Activated CD4-positive, alpha-beta T cell treated with anti-CD3 and anti-CD28 coated beads for 24 hours (primary cell): ENCODE measurements at regions not wholly inside any gene's neighbourhood (a gene's known extent, or its start where the extent isn't known, plus 50 kb on each side); places are given as distances from the start of the nearest gene placed in this dataset.
"Not testable (repeated sequence)": the region's sequence is repeated elsewhere in the genome, so short reads cannot be mapped to it uniquely, and the experiment has no call there.

Source experiments
- DNase-seq, 2 donors: peaks; one replicate each; pipeline ENCODE4 v3.0.0-alpha.2; 2020; ENCODE audit warnings: low read depth in 2 of 2

DNA sequence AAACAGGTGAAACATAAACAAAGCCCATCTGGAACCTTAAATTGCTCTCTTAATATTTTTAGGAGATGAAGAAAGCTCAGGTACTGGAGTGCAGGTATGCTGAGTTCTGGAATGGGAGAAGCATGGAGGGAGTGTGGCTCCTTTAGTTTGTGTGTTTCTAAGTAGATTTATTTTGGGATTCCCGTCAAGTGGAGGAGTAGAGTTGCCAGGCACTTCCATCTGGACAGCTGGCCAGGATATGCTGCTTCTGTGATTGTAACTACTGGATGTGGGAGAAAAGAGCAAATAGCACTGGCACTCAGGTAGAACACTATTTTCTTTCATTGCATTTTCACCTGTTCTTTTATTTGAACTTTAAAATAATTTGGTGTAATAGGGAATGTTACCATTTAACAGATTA is 182.3 kb upstream of the MAST4 start:
- no peak for DNase-seq

DNA sequence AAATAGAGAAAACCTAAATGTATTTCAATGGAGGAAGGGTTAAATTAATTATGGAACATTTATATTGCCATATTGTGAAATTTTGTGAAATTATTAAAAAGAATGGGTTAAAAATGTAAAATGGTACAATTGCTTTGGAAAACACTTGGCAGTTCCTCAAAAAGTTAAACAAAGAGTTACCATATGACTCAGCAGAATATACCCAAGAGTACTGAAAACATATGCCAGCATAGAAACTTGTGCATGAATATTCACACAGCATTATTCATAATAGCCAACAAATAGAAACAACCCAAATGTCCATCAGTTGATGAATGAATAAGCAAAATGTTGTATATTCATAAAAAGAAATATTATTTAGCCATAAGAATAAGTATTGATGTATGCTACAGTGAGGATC is 181.0 kb upstream of the MAST4 start:
- DNase-seq = no peak

DNA sequence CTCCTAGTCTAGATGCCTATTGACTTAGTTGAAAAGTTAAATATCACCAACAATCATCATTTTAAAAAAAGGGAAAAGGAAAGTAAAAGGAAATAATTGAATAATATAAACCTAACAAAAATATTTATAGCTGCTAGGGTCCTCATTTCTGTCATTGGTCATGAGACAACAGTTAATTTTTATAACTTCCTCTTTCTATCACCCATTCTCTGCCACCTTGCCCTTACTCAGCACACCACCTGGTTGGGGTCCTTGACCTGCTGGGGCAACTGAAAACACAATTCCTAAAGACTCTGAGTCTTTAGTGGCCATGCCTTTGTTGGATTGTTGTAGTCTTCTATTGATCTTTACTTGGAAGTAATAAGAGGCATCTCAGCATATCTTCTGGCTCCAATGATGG is 179.5 kb upstream of the MAST4 start:
- DNase-seq = no peak

DNA sequence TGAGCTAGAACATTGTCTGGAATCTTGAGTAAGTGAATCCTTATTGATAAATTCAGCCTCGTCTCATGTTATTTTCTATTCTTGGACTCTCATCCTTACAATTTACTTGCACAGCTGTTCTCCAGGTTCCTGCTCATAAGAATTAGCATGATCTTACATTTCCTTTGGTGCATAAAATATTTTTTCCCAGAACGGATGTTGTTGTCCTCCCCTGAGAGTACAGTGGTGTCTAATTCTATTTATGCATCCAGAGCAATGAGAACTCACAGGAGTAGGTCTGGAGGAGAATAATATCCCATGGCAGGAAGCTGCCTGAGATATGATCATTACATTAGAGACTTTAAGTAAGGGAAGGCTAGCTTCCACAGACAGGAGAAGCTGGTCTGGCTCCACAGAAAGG is 178.4 kb upstream of the MAST4 start:
- no peak for DNase-seq

DNA sequence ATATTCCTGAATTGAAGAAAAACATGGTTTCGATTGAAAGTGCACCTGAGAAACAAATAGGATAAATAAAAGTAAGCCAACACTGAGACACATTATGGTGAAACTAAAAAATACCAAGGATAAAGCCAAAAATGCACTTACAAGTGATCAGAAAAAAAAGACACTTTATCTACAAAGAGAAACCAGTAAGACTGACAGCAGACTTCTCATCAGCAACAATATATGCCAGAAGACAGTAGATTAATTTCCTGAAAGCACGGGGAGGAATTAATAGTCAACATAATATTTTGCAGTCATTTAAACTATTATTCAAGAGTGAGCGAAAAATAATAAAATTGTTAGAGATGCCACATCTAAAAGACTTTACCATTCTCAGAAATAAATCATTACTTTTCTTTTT is 172.7 kb upstream of the MAST4 start:
- no peak for DNase-seq

DNA sequence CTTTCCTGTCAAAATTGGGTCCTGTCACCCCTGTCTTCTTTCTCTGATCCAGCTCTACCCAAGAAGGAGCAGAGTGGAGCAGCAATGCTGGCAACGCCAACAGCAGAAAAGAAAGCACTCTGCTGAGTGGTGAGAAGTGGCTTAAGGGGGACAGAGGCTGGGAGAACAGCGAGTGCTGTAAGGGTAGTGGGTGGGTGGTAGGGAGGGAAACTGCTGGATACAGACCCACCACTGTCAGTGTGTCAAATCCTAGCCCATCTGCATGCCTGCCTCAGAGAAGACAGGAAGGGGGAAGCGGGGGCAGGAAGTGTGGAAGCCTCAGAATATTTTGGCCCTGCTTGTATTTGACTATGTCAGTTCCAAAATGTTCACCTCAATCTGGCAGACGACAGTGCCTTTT is 170.4 kb upstream of the MAST4 start:
- no peak for DNase-seq

DNA sequence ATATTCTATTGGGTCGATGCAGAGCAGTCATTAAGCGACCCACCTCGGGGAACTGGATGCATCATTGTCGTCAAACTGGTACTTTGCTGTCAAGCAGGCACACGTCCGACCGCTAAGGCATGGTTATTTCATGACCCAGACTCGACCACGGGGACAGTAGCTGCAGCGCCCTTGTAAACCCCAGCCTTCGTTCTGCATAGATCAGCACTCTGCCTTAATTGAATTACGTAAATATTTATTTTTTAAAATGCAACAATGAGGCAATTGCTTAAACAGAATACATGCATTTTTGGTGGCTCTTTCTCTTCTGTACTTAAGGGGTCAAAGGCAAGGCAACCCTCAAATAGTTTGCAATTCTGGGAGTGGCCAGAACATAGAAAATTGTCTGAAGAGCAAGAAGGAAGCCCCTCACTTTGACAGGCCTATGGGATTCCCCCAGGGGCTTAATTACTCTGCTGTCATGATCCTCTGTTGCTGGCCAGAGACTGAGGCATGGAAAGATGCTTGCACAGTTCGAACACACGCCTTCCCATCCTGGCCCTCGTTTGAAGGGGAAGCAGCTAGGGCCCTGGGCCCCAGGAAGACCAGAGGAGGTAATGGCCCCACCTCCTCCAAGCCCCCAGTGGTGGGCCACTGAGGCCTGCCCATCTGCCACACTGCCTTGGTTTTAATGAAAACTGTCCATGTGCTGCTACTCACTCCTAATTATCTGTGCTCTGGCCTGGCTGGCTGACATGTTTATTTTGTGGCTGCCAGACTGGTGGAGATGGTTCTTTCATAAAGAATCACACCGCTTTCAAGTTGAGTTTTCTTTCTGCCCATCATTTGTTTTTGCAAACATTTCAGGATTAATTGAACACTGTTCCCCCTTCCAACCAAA is 169.7 kb upstream of the MAST4 start:
- no peak for DNase-seq

DNA sequence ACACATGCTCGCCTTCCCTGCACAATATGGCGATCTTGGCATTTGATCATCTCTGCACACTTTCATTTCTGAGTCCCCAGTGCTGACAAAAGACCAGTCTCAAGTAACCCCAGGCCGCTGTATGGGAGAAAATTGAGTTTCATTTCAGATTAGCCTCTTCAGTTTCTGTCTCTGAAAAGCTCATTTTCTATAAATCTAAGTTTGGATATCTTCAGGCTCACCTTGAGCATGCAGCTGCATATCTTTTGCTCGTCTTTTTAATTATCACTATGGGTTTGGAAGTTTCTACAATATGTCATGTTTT is 169.1 kb upstream of the MAST4 start:
- no peak for DNase-seq

DNA sequence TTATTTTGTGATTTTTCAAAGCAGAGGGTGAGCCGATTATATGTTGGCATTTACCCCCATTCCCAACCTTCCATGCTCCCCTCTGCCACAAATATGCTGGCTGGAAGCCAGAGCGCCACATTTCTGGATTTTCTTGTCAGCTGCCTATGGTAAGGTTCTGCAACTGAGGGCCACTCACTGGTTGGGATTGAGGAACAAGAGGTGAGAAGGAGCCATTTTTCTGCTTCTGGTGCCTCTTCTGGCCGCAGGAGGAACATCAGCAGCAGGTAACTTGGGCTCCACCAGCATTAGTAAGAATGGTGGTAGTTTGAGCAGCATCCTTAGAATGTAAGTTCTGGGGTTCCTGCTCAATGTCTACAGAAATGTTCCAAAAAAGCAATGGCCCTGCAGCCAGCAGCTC is 159.5 kb upstream of the MAST4 start:
- DNase-seq = no peak

DNA sequence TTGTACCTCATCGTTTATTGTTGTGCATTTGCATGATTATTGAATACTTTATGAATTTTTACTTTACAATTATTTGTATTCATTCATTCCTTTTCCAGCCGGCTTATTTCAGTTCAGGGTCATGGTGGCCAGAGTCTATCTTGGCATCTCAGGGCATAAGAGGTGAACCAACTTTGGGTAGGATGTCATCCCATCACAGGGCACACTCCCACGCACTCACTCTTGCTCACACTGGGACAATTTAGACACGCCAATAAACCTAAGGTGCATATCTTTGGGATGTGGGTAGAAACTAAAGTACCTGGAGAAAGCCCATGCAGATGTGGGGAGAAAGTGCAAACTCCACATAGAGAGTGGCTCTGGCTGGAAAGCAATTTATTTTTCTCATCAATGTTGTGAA is 158.1 kb upstream of the MAST4 start:
- no peak for DNase-seq

DNA sequence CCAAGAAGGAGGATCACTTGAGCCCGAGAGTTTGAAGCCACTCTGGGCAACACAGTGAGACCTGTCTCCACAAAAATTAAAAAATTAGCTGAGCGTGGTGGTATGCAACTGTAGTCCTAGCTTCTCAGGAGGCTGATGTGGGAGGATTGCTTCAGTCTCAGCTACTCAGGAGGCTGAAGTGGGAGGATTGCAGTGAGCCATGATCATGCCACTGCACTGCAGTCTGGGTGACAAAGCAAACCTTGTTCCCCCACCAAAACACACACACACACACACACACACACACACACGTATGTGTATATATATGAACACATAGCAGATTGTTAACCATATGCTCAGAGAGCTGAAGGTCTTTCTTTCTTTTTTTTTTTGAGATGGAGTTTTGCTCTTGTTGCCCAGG is 157.5 kb upstream of the MAST4 start:
- DNase-seq = no peak

DNA sequence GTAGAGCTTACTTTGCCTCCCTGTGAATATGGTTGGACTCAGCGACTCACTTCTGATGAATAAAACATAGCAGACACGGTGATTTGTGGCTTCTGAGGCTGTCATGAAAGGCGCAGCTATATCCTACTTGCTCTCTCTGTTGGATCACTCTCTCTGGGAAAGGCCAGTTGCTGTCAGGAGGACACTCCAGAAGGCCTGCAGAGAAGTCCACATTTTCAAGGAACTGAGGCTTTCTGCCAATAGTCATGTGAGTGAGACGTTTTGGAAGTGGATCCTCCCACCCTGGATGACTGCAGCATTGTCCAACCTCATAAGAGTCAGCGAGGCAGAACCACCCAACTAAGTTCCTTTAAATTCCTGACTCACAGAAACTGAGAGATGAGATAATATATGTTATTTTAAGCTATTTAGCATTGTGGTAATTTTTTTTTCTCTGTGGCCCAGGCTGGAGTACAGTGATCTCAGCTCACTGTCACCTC is 156.0 kb upstream of the MAST4 start:
- peak in 1 of 2 donors; percentile 3 for DNase-seq

DNA sequence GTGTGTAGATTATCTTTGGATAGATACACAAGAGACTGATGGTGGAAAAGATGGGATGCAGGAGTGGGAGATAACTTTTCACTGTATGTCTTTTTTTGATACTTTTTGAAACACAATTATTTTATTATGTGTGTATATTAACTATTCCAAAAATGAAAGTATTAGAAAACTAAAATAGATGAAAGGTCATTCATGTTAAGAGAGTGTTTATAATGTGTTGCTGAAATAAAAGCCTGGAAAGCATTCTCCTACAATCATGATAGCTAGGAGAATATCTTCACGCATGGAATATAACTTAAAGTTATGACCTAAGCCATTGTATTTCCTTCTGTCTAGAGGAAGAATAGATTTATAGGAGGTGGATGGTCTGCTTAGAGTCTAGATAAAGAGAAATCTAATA is 154.8 kb upstream of the MAST4 start:
- DNase-seq = no peak

DNA sequence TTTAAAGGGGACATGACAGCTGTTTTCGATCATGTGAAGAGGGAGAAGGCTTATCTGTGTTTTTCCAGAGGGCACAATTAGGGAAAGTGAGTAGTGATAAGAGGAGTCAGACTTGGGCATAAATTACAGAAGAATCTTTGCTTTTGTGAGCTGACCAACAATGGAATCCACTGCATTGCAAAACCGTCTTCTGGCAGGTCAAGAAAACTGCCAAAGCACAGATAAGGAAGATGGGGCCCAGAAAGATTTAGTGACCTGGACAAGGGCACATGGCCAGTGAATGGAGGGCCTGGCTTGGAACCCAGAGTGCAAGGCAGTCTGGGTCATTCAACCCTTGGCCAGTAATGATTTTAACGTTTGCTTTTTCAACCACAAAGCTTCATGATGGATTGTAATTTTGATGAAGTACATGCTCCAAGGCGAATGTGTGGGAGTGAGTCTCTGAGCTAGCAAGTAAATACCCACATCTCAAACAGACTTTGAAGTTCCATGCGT is 153.2 kb upstream of the MAST4 start:
- no peak for DNase-seq

DNA sequence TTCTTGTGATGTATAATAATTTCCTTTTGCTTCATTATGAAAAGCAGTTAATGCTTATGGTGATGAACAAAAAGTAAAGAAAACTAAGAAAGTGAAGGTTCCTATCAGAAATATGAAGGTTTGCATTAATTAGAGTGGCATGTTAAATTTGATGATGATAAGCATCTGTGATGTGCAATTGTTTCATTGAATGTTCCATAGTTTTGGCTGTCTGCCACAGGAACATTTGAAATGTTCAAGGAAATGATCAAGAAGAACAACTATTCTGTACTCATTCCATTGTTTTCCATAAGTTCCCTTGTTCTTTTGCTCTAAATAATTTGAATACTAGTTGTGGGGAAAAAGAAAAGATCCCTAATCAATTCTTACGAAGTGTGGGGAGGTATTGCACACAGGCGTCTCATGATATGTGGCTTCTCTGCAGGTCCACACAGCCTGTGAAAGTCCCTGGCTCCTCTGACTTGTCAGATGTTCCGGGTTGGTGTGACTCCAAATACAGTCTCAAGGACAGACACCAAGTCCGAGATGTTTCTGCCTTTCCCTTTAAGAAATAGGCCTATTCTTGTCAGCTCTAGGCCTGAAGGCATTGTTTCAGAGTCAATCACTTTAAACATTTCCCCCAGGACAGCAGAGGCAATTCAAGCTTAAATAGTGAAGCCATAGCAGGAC is 152.6 kb upstream of the MAST4 start:
- no peak for DNase-seq

DNA sequence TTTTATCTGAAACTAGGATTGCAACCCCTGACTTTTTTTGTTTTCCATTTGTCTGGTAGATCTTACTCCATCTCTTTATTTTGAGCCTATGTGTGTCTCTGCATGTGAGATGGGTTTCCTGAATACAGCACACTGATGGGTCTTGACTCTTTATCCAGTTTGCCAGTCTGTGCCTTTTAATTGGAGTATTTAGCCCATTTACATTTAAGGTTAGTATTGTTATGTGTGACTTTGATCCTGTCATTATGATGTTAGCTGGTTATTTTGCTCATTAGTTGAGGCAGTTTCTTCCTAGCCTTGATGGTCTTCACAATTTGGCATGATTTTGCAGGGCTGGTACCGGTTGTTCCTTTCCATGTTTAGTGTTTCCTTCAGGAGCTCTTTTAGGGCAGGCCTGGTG is 148.1 kb upstream of the MAST4 start:
- not testable (repeated sequence) for DNase-seq

DNA sequence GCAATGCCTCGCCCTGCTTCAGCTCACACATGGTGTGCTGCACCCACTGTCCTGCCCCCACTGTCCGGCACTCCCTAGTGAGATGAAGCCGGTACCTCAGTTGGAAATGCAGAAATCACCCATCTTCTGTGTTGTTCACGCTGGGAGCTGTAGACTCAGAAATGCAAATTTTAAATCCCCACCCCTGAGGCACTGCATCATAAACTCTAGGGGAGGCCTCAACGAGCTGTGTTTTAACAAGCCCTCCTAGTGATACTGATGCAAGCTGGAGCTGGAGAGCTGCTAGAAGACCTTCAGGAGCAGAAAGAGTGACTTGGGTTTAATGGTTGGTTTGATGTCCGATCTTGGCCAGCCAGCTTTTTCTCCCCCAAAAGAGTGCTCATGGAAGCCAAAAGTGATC is 146.0 kb upstream of the MAST4 start:
- no peak for DNase-seq

DNA sequence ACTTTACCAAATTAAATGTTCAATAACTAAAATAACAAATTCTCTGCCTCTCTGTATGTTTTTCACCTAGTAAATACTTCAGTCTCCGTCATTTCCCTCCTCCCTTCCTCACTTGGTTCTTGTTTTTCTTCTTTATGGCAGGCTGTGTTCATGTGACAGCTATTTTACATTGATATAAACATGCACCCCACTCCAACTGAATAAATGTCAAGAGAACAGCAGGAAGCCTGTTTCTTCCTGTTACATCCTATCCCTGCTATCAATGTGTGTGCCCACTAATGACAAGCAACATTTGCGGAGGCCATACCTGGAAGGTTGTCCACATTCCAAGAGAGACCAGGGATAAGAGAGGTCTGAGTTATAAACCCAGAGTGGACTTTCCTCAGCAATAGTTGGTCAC is 145.2 kb upstream of the MAST4 start:
- no peak for DNase-seq

DNA sequence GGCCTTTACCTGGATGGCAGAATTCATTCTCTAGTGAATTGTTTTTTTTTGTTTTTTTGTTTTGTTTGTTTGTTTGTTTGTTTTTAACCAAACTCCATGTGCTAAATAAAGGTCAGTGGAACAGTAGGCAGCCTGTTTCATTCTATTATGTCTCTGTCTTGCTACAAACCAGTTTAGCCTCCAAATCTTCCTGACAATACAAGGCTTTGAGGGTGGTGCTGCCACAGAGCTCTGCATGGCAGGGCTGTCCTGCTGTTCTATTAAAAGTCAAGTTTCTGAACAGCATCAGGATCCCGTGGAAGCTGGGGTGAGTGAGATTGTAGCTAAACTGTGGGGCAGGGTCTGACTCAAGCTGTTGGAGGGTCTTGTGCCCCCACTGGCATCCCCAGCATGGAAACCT is 144.1 kb upstream of the MAST4 start:
- DNase-seq = no peak

DNA sequence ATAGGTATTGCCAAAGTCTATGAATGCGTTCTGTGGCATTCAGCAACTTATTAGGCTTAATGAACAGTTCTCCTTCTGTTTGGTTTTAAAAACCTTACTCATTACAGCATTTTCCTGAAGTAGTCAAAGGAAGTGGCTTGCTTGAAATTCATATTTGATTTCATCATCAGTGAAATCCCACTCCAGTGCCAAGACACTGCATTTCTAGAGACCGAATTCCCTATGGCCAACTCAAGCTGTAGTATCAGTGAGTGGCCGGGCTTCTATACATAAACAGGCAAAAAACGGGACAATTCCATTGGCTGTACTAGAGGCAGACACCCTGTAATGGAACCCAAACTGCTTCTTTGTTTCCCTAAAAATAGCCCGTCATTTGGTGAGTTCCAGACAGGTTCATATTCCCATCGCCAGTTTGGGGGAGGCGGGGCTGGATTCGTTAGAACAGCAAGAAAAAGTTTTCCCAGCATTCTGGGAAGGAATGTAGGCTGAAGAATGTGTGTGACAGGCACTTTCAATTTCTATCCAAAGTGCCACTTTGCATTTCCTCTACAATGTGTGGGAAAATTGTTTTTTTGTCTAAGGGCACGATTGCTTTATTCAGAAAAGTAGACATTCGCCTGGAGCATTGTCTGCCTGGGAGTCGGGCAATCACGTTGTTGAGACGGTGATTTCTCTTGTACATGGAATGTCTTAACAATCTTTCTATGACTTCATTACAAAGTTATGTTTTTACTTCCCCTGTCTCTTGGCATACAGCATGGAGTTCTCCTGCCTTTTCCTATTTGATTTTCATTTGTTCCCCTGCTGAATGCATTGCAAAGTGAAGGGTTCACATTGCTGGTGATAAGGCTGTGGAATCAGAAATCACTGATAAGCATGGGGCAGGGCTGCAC is 141.8 kb upstream of the MAST4 start:
- DNase-seq = no peak

DNA sequence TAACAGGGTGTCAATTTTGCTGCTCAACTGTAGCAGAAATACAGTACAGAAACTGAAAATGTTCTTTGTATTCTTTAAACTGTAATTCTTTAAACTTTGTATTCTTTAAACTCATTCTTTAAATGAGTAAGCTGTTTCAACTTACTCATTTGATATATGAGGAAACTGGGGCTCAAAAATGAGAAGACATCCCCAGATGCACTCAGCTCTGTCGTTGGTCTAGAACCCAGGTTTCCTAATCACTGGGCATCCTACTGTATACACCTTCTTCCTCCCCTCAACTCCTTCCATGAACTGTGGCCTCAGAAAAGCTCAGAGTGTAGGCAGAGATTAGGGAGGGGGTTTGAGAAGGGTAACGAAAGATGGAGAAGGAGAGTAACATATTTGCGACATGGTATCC is 136.5 kb upstream of the MAST4 start:
- no peak for DNase-seq

DNA sequence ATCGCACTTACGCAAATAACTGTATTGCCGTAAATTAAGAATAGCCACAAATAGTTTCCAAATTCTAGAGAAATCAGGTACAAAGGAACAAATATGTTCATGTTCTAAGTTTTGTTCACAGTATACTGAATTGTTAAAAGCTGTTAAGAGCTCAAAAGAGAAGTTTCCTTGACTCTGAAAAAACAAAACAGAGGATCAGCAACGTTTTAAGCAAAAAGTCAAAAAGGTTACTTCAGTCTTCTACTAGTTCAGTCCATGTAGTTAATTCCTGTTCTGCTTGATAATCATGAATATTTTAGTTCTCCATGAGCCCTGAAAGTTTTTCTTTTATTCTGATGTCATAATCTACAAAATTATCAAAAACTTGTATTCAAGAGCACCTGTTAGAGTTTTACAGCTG is 128.6 kb upstream of the MAST4 start:
- DNase-seq = no peak
